GM06990 (cell line): ENCODE measurements at regions not wholly inside any gene's neighbourhood (a gene's known extent, or its start where the extent isn't known, plus 50 kb on each side); places are given as distances from the start of the nearest gene placed in this dataset.

ENCODE experiments used
- DNase-seq: peaks from one replicate; pipeline ENCODE4 v3.0.0-alpha.2; 2011; ENCODE audit not compliant: insufficient read length; ENCODE audit errors: extremely low read depth
- H3K27me3 ChIP-seq: replicated peaks from 2 replicates; pipeline ENCODE4 v1.6.0; 2011; ENCODE audit warnings: low read length; ENCODE audit not compliant: control insufficient read depth, insufficient read depth
- H3K36me3 ChIP-seq: 2 replicates; pipeline ENCODE4 v1.5.1; 2011; ENCODE audit warnings: low read length; ENCODE audit not compliant: control insufficient read depth, insufficient read depth
- H3K4me3 ChIP-seq: replicated peaks from 2 replicates; pipeline ENCODE4 v1.5.1; 2011; ENCODE audit warnings: low read depth, mild to moderate bottlenecking, control low read depth, low read length
- TF ChIP-seq, protein P1 (sequence below): IDR thresholded peaks from 2 replicates; pipeline ENCODE4 v1.5.1; 2011; ENCODE audit warnings: low read length, control low read depth, mild to moderate bottlenecking, inconsistent platforms; ENCODE audit not compliant: insufficient read depth, poor library complexity, severe bottlenecking

DNA sequence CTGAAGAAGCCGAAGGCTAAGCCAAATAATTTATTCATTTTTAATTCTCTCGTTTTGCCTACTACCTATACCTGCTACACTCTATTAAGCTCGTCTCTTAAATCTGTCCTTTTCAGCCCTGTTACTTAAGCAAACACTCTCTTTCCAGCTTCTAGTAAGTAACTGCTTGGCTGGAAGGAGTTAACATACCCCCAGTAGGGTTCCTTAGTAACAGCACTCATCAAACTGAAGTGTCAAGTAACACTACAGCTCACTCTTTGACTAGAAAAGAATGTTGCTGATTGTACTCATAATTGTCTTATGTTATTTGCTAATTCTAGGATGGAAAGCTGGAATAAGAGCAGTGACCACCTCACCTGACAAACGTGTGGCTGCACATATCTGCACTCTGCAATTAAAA lies 120.0 kb upstream of the SCN7A start:
- DNase-seq = no peak
- Histone ChIP-seq H3K4me3 (no peak overlapping the region), H3K27me3 (no peaks in the 10 kb centered on the region), H3K36me3 (no peaks in the 10 kb centered on the region)
- TF ChIP-seq, protein P1, sequence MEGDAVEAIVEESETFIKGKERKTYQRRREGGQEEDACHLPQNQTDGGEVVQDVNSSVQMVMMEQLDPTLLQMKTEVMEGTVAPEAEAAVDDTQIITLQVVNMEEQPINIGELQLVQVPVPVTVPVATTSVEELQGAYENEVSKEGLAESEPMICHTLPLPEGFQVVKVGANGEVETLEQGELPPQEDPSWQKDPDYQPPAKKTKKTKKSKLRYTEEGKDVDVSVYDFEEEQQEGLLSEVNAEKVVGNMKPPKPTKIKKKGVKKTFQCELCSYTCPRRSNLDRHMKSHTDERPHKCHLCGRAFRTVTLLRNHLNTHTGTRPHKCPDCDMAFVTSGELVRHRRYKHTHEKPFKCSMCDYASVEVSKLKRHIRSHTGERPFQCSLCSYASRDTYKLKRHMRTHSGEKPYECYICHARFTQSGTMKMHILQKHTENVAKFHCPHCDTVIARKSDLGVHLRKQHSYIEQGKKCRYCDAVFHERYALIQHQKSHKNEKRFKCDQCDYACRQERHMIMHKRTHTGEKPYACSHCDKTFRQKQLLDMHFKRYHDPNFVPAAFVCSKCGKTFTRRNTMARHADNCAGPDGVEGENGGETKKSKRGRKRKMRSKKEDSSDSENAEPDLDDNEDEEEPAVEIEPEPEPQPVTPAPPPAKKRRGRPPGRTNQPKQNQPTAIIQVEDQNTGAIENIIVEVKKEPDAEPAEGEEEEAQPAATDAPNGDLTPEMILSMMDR = no peak

DNA sequence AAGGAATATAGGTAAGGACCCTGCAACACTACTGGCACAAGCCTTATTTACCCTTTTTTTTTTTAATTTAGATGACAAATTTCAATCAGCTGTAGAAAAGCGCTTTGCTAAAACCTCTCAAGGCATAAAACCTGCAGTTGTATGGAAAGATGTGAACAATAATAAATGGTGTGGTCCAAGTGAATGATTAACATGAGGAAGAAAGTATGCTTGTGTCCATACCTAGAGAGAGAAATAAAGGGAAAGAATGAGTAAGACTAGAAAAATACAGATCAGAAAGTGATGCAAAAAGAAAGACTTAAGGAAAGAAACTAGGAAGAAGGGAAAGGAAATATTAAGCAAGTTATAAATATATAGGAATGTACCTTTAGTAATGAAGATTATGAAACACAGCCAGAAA lies 119.2 kb upstream of the SCN7A start:
- no peaks in the 10 kb centered on the region for H3K27me3 ChIP-seq
- TF ChIP-seq, protein P1 = no peak
- no peaks in the 10 kb centered on the region for H3K36me3 ChIP-seq
- no peak for DNase-seq
- H3K4me3 ChIP-seq = no peak overlapping the region

DNA sequence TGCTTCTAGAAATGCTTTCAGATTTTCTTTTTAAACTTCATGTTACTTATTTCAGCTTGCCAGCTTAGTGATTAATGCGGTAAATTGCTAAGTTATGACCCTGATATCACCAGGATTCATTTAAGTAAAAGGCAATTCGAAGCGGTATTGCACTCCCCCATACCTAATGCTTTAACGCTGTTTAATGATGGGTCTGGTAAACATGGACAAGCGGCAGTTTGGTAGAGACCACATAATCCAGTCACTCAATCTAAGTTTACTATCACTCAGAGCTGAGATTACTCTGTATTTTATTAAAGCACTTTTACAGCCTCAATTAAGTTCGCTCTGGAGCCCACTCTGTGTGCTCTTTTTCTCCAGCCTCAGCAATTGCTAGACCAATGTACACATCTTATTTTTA lies 118.2 kb upstream of the SCN7A start:
- no peak for DNase-seq
- TF ChIP-seq, protein P1 = no peak
- Histone ChIP-seq H3K36me3 (no peaks in the 10 kb centered on the region), H3K4me3 (no peak overlapping the region), H3K27me3 (no peaks in the 10 kb centered on the region)

DNA sequence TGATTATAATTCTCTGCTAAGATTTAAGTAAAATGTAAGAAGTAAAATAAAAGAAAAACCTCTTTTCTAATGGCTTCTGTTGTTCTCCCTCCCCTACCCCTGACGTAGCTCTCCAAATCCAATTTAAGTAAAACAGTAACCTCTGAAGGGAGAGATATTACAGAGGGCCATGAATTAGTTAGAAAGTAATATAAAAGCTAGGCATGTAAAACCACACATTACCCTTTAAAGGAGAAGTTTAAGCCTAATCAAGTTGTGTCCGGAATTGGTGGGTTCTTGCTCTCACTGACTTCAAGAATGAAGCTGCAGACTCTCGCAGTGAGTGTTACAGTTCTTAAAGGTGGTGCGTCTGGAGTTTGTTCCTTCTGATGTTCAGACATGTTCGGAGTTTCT lies 116.9 kb upstream of the SCN7A start:
- no peak overlapping the region for H3K4me3 ChIP-seq
- TF ChIP-seq, protein P1 = no peak
- no peaks in the 10 kb centered on the region for H3K27me3 ChIP-seq
- no peaks in the 10 kb centered on the region for H3K36me3 ChIP-seq
- no peak for DNase-seq

DNA sequence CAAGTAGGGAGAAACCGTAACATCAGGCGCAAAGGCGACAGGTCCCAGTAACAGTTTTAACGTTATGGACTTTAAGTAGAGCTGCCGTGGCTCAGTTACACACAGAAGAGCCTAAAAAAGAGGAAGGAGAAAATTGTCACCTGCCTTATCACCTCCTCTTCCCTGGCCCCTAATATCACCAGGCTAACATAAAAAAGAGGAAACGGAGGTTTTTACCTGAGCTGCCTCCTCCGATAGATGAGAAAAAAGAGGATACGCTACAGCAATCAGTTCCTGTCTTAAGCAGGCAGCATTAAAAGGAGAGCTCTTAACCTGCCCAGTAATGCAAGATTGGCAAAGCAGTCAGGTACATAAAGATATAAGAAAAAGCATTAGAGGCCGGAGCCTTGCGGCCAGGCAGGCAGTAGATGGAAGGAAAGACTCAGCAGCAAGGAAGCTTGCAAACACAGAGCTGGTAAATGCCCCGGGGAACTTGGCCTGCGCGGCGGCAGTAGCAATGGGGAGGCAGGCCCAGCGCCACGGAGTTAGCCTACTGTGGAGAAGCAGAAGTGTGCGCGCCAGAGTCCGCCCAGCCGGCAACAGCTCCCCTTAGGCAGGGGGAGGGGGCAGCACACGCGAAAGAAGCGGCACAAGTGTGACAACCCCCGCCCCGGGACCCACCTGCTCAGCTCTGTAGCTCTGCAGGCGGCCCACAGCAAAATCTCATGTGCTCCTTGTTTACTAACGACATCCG lies 116.3 kb upstream of the SCN7A start:
- H3K27me3 ChIP-seq = no peaks in the 10 kb centered on the region
- no peaks in the 10 kb centered on the region for H3K36me3 ChIP-seq
- TF ChIP-seq, protein P1 = no peak
- no peak overlapping the region for H3K4me3 ChIP-seq
- DNase-seq = no peak
